Epidermal melanocyte (primary cell): ENCODE measurements at regions not wholly inside any gene's neighbourhood (a gene's known extent, or its start where the extent isn't known, plus 50 kb on each side); places are given as distances from the start of the nearest gene placed in this dataset.
"Not testable (repeated sequence)": the region's sequence is repeated elsewhere in the genome, so short reads cannot be mapped to it uniquely, and the experiment has no call there.

ENCODE experiments used
- DNase-seq: peaks from one replicate; pipeline ENCODE4 v3.0.0; 2011; ENCODE audit warnings: low spot score; ENCODE audit not compliant: insufficient read length

- no peak for DNase-seq
Observed at GRCh38 chr4:166153548-166153947, 280.5 kb downstream of the TLL1 start.

- no peak for DNase-seq
Observed at GRCh38 chr4:166162327-166162726, 289.3 kb downstream of the TLL1 start.

GRCh38 chr4:166165829-166166420 lies 292.9 kb downstream of the TLL1 start:
- DNase-seq, result peak; percentile 41

- DNase-seq, result no peak
Observed at GRCh38 chr4:166169111-166169510, 296.1 kb downstream of the TLL1 start.

GRCh38 chr4:166172619-166173018 lies 299.6 kb downstream of the TLL1 start:
- DNase-seq, result no peak

GRCh38 chr4:166174717-166175490 lies 301.9 kb downstream of the TLL1 start:
- no peak for DNase-seq

- no peak for DNase-seq
Observed at GRCh38 chr4:166182145-166182544, 309.1 kb downstream of the TLL1 start.

- DNase-seq, result no peak
Observed at GRCh38 chr4:166195101-166195500, 322.1 kb downstream of the TLL1 start.

GRCh38 chr4:166197166-166197565 lies 324.1 kb downstream of the TLL1 start:
- DNase-seq, result no peak

- no peak for DNase-seq
Observed at GRCh38 chr4:166198041-166198440, 325.0 kb downstream of the TLL1 start.

GRCh38 chr4:166198516-166199310 lies 325.7 kb downstream of the TLL1 start:
- DNase-seq, result no peak

GRCh38 chr4:166202991-166203390 lies 330.0 kb downstream of the TLL1 start:
- DNase-seq, result no peak

- not testable (repeated sequence) for DNase-seq
Observed at GRCh38 chr4:166212326-166212725, 339.3 kb downstream of the TLL1 start.

GRCh38 chr4:166222271-166222670 lies 349.2 kb downstream of the TLL1 start:
- no peak for DNase-seq

- no peak for DNase-seq
Observed at GRCh38 chr4:166228112-166228511, 355.1 kb downstream of the TLL1 start.

GRCh38 chr4:166229799-166230198 lies 356.8 kb downstream of the TLL1 start:
- DNase-seq, result no peak

- no peak for DNase-seq
Observed at GRCh38 chr4:166230841-166231240, 357.8 kb downstream of the TLL1 start.

GRCh38 chr4:166239354-166239753 lies 366.3 kb downstream of the TLL1 start:
- no peak for DNase-seq

- no peak for DNase-seq
Observed at GRCh38 chr4:166252487-166253402, 379.7 kb downstream of the TLL1 start.

GRCh38 chr4:166257276-166257675 lies 384.2 kb downstream of the TLL1 start:
- DNase-seq, result no peak

- DNase-seq, result no peak
Observed at GRCh38 chr4:166257891-166258290, 384.9 kb downstream of the TLL1 start.
